CD4-positive, alpha-beta T cell treated with Interleukin-6 at 100 ng/mL for 8 hours (primary cell): ENCODE measurements at regions not wholly inside any gene's neighbourhood (a gene's known extent, or its start where the extent isn't known, plus 50 kb on each side); places are given as distances from the start of the nearest gene placed in this dataset.

ENCODE experiments used
- DNase-seq: peaks from one replicate; pipeline ENCODE4 v3.0.0-alpha.2; 2020; ENCODE audit warnings: mixed read lengths, low spot score

DNA sequence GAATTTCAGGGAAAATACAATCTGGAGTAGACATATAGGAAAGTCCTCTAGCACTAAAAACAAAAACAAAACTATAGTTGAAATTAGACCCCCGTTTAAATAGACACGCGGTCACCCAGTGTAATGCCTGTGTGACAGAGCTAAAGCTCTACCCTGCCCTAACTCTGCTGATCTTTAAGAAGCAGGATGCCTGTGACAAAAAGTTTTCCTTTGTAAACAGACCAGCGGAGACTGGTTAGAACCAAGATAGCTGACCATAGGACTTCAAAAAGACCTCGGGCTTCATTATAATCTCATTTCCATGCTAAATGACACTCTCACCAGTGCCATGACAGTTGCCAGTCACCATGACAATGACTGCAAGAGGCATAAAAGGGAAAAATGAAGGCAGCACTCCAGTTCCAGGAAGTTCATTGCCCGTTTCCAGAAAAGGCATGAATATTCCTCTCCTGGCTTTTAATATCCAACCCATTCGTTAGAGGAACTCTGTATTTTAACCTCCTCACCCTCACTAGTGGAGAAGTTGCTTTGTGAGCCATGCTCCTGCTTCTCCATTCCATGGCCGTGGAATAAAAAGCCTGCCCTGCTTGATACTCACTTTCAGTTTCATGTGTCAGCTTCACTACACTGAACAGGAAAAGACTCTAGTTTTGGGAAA is 157.2 kb upstream of the COPS8 start:
- no peak for DNase-seq

DNA sequence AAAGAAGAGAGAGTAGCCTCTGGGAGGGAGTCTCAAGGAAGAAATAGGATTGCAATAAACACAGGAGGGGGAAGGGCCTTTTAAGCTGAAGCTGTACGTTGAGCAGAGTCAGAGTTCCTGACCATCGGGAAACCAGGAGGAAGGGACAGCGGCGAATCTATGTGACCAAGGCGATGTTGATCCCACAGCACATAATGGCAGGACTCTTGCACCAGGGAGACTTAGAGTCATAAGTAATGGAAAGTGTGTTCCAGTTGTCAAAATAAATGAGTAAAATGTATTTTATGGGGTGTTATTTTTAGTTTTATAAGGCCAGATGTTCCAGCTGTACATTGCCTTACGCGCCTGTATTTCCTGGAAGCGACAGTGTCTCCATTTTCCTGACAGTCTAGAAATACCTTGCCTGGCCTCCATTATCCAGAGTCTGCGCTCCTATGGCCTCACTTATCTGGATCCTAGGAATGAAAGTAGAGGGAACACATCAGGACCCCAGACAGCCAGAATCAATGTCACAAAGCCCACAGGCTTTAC is 152.8 kb upstream of the COPS8 start:
- DNase-seq = no peak

DNA sequence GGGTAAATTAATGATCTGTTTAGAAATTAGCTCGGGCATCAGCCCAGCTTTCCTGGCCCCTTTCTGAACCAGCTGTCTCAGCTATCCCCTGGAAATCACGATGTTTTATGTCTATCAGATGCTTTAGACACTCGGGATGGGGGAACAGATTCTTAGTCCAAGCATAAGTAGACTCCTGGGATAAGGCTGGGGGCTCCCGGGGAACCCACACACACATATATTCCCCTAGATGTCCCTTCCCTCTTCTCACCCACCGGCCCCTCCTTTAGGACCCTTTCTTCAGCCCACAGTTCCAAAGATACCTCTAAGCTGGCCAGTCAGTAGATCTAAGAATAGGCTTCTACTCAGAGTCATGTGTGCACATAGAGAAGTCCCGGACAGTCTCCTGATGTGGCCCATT is 151.5 kb upstream of the COPS8 start:
- DNase-seq = no peak

DNA sequence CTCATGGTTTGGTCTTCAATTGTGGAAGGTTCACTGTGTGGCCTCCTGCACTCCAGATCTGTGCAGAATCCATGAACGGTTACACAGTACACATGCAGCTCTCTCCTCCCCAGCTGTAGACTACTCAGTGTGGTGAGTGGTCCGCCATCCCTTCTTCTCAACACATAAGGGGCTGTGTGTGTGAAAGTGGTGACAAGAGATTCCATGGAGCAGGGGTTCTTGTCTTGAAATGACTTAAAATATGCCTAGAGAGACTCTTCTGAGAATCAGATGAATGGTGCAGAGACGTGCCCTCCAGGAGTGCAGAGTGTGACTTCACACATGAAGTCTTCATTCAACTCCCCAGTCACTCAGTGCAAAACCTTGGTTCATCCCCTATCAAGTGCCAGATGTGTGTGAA is 151.0 kb upstream of the COPS8 start:
- no peak for DNase-seq

DNA sequence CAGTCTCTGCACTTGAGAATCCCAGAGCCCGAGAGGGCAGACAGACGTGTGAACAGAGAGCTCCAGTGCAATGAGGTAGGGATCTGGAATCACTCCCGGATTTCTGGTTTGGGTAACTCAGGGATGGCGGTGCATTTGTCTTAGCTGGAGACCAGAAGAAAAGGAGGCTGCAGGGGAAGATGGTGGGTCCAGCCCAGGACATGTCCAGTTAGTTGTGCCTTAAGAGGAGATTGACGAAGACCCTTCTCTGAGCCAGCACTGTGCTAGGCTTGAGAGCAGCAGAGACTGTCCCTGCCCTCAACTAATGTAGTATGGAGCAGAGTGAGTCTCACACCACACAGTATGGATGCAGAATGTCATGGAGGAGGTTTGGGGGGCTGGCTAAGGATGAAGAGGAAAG is 150.6 kb upstream of the COPS8 start:
- DNase-seq = no peak

DNA sequence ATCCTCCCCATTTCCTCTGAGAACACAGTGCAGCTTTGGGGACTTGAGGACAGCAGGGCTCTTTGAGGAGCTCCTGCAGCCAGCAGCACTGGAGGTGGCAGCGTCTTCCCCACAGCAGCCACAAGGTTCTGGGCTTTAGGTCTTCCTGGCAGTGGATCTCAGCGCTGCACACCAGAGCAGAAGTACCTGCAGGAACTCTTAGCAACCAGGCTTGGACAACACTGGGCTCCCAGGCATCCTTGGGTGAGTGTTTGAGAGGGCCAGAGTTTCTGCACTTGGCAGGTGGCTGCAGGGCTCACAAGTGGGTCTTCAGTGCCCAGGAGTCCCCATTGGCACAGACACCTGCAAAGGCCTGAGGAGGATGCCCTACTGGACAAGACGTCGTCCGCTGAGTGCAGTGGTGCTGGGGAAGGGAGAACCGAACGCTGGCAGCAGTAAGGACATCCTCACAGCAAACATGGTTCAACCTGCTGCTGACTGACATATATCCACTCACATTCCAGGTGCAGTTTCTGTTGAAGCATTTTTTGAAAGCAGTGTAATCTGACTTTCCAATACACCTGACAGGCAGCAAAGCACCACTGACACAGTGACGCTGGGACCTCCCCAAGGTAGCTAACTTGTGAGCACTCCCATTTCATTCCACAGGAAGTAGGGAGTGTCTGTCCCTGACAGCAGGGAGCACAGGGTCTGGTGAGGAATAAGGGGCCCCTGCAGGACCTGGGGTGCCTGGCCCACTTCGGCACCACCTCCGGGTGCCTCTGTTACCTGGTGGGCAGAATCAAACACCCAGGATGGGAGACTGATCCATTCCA is 149.9 kb upstream of the COPS8 start:
- DNase-seq = no peak

DNA sequence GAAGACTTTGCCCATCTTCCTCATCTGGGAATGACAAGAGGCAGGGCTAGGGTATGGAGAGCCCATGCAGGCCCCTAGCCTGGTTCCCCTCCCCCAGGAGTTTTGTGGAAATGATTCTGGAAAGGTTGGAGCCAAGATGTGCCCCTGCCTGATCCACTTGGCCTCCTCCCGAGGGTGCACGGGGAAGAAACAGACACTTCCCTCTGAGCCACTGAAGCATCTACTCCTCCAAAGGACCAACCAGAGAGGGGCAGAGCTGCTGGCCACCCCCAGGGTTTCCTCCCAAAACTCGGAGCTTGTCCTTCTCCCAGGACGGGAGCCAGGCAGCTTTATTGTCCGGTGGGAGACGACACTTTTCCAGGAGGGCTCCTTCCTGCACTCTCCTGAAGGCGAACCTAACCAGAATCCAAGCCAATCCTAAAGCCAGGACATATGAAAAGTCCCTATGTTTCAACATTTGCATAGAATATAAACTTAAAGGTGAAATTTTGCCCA is 149.2 kb upstream of the COPS8 start:
- no peak for DNase-seq

DNA sequence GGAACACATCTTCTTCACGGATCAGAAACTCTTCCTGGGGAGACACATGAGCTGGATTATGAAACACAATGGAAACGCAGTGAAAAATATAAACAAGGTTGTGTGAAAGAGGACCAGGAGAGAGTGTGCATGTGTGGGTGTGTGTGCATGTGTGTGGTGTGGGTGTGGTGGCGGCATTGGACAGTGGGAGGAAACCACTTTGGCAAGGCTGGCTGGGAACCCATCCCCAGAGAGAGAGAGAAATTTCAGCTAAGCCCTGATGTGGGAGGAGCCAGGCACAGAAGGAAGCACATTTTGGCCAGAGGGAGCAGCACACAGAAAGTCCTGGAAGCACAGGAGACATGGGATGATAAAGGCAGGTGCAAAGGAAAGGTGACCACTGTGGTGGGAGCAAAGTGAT is 147.6 kb upstream of the COPS8 start:
- no peak for DNase-seq

DNA sequence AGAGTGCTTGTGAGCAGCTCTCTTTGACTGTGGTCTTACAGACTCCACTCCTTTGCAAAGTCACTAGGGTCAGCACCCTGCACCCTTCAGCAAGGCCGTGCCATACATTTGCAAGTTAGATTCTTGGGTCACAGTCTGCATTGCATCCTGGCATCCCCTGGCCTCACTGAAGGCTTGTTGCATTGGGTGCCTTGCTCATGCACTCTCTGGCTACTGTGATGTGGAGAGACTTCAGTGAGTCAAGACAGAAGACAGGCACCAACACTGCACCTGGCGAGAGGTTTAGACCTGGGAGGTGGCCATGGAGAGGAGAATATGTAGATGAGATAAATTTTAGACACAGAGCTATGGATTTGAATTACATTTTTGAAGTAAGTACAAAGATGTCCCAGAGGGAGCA is 146.4 kb upstream of the COPS8 start:
- no peak for DNase-seq

DNA sequence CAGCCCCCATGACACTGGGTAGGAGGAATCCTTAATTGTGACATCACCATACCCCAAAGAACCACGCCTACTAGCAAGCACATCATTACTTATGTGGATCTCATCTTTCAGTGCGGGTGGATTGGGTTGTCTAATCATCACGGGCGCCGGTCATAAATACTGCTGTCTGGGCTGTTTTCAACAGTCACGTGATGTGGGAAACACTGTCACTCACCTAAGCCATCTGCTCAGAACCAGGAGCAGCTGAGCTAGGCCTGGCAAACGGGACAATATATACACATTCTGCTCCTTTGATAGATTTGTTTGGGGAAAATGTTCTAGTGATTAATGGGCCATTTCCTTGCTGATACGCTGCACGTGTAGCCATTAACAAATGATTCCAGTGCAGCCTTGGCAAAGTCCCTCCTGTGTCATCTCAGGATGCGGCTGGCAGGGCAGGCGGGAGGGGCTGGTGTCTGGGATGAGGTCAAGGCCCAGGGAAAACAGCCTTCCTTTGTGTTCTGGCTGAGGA is 145.9 kb upstream of the COPS8 start:
- no peak for DNase-seq

DNA sequence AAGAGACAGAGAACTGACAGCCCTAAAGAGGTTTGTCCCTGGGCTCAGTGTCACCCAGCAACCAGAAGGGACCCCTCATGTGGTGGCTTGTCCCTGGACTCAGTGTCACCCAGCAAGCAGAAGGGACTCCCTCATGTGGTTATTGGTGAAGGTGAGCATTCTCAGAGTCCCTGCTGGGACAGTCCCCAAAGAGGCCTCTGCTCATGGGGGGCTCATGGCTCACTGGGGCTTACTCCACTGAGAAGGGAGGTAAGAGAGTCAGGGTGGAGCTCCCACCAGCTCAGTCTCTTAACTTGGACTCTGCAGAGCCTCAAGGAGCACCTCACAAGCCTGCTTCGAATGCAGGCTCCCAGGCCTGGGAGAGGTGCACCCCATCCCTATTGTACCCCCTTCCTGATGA is 145.2 kb upstream of the COPS8 start:
- DNase-seq = no peak

DNA sequence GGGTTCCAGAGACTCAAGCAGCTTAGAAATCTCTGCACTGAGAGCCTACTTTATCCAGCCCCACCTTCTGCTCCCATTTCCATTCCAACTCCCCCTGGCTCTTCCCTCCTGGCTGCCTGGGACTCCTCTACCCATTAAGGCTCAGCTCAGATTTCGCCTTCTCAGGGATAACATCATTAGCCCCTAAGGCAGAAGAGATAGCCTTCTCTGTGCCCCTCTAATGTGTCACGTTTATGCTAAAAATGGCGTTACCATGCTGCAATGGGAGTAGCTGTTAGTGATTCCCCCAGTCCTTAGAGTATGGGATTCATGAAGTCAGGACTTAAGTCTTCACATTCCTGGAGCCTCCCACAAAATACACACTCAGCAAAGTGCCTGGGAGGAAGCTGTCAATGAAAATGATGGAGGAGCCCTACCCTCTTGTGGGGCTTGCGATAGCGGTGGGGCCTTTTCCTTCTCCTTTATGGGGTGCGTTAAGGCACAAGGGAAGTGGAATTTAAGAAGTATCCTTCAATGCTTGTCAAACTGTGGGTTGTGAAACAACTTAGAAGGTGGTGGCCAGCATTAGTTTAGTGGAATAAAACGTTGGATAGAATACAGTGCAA is 144.7 kb upstream of the COPS8 start:
- DNase-seq = no peak

DNA sequence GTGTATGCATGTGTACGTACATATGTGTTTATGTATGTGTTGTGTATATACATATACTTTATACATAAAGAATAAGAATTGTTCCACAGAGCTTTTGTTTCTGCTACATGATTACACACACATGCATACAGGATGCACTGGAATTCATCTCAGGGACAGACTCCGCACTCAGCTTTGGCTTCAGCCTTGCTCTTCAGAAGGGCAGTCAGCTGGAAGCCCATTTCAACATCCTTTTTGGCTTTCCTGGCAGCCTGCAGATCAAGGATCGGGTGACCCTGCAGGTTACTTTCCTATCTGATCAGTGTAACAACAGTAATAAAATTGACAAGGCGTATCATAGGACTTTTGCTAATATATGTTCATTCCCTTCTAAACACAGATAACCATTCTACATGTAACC is 144.1 kb upstream of the COPS8 start:
- no peak for DNase-seq

DNA sequence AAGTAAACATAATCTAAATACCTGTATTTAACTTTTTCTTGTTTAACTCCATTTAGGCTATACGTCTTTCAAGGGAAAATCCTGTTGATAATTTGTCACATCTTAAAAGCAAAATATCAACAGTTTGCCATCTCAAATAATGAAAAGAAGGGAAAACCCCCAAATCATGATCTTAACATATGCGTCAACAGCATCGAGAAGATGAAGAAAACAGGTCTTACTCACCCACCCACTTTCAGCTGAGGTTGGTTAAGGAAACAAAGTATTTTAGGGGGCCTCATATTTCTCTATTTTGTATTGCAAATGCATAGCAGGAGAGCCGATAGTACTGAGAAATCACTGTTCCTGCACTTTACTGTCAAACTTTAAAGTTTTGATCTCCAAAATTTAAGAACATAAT is 143.1 kb upstream of the COPS8 start:
- no peak for DNase-seq

DNA sequence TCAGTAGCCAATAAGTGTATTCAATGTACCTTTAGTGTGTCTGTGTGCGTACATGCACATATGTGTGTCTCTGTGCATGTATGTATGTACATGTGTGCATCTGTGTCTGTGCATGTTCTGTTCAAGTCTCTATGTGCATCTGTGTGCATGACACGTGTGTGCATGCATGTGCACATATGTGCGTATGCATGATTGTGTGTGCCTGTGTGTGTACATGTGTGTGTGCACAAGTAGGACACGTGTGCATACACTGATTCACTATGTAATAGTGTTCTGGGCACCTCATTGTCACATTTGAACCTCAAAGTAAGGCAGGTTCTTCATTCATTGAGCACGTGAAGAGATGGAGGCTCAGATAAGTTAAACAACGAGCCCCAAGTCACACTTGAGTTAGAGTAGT is 142.6 kb upstream of the COPS8 start:
- DNase-seq = no peak

DNA sequence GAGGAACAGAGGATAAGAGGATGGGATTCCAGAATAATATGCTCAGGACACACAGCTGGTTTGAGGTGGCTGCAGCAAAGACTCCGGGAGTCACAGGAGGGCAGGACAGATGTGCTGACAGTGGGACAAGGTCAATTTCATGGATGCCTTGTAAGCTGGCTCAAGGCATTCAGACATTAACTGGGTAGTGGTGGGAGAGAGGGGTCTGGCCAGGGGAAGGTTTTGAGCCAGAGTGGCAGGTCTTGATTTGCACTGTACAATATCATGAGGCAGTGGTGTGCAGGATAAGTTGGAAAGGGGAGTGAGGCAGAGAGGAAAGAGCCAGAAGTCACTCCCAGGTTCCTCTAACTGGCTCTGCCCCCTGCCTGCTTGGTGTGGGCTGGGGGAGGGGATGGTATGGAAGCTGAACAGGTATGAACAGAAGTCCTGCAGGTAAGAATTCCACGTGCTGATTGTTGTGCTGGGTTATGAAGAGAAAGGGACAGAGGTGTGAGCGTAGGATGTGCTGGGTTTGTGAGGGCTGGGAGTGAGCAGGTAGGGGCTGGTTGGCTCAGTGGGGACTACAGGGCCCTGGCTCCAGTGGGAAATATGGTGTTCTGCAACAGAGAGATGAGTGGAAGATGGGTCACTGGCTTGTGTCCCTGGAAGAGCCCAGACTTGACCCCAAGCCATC is 141.7 kb upstream of the COPS8 start:
- no peak for DNase-seq

DNA sequence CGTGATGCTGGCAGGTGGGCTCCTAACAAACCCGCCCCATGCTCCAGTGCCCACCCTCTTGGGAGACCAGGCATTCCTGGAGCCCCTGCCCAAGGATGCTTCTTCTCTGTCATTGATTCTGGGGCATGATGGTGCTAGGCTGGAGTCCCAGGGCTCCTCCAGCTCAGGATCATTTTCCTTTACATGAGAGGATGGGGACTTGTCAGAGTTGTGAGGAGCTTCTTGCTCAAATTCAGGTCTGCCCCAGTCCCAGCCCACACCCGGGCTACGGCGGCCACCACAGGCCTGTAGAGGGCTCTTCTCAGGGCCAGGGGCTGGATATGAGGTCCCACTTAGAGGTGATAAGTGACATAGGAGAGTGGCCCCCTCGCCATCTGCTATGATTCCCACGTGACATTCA is 141.1 kb upstream of the COPS8 start:
- DNase-seq = no peak

DNA sequence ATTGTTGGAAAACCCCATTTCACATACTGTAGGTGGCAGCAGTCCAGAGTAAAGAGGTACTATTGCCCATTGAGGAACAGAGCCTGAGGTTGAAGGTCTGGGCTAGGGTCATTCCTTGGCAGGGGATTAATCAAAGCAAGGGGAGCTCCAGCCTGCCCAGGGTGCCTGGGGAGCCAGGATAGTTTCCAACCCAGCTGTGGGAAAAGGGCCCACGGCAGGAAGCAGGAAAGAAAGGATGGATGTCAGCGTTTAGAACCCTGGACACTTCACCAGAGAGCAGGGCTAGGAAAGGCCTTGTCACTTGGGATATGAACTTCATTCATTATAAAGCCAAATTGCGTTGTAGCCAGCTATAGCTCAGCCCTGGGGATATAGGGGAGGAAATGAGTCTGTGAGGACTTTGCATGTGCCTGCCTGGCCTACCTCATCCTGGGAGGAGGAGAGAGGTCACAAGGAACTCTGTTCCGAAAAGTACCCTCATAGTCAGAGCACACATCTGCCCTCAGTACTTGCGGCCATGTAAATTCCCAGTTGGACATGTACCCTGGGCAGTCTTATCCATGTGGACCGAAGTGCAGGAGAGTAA is 140.2 kb upstream of the COPS8 start:
- no peak for DNase-seq

DNA sequence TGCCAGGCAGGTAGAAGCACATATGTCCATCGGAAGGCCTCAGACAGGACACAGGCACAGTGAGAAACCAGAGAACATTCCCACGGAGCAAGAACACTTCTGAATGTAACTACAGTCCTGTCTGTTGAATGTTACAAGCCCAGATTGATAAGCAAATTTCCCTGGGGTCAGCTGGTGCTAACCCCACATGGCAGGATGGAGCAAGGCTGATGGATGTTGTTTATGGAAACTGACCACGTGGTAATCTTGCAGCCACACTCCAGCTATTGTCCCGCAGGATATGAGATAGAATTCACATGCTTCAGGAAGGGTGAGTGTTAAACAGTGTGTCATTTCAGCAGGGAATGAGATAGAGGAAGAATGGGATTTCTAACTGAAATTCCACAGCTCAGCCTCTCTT is 138.8 kb upstream of the COPS8 start:
- DNase-seq = no peak

DNA sequence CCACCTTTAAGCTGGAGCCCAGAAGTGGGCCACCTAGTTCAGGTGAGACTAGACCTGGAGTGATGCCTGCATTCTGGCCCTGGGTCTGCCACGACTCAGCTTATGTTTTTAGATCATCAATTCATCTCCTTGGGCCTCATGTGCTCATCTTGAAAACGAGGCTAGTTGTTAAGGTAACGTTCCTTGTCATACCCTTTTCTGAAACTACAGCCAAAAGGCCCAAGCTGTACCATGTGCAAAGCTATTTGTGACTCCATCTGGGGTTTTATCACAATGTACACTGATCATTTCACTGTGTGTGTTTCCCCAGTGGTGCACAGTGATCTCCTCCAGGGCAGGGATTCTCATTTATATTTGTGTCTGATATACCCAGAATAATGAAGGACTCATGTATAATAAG is 138.4 kb upstream of the COPS8 start:
- no peak for DNase-seq

DNA sequence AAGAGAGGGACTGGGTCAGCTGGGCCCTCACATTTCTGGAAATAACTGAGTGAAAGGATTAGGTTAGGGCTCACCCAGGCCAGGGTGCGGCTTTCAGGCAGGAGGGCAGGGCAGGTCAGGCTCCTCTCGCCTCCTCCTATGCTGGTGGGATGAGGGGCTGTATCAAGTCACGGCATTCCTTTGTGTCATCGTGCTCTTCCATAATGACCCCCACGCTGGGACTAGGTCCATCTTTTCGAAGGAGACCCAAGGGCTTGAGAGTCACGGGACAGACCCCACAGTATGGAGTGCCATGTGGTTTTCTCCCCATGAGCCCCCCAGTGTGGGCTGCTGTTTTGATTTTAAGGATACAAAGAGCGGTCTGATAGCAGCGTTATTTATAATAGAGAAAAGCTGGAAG is 137.8 kb upstream of the COPS8 start:
- no peak for DNase-seq
